ENCODE measurements at regions not wholly inside any gene's neighbourhood (a gene's known extent, or its start where the extent isn't known, plus 50 kb on each side); places are given as distances from the start of the nearest gene placed in this dataset.

DNA sequence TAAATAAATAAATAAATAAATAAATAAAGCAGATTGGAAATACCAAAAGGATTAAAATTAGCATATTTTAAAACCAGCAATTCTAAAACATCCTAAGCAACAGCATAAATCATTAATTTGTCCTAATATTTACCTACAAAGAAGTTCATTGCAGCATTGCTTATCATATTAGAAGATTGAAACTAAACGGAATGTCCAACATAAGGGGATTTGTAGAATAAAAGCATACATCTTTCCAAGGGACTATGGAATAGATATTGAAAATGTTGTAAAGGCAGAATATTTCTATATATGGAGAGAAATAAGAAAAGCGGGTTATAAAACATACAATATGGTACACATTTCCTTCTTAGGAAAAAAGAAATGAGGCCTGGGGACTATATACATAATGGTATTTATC, 71.1 kb upstream of the RFC3 start:
- no peak for DNase-seq (ENCODE audit: low read depth in 2 of 2)

DNA sequence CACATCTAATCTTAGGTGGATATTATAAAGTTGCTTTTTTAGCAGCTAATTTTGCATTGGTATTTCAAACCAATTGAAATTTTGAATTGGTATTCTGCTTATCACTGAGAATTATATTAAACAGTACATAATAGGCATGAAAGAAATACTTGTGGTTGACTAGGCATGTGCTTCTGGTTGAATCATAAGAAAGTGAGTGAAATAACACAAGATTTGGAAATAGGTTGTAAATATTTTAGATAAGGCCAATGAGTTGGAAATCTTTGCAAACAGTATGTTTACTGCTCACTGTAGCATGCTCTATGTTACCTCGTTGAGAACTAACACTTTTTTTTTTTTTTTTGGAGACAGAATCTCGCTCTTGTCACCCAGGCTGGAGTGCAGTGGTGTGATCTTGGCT, 66.8 kb upstream of the RFC3 start:
- DNase-seq (ENCODE audit: low read depth in 2 of 2): no peak

DNA sequence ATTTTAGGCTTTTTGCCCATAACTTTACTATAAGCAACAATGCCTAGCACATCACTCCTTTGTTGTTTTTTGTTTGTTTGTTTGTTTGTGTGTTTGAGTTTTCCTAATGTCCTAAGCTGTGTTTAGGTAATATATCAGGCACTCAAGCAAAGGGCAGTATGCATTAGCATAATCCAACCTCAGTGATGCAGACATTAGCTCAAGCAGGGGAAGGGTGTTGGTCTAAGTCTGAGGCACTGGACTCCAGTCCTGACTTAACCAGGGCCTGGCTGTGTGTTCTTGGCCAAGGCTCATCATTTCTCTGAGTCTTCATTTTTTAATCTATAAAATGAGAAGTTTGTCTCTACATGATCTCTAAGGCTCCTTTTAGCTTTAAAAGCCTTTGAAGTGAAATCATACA, 65.9 kb upstream of the RFC3 start:
- no peak for DNase-seq (ENCODE audit: low read depth in 2 of 2)

DNA sequence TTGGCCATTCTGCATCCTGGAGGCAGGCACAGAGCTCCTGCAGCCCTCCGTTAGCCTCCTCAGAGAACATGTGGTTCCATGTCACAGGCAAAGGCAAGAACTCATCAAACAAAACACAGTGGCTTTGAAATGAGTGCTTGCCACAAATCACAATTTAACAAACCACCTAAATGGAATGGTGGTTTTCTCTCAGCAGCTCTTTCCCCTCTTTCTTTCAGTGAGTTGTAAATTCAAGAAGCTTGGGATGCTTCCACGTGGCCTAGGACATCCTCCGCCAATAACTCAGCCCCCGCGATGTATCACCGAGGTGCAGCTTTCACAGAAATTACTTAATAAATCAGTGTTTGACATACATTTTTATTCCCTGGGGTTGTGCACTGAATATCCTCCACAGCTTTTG, 65.4 kb upstream of the RFC3 start:
- no peak for DNase-seq (ENCODE audit: low read depth in 2 of 2)

DNA sequence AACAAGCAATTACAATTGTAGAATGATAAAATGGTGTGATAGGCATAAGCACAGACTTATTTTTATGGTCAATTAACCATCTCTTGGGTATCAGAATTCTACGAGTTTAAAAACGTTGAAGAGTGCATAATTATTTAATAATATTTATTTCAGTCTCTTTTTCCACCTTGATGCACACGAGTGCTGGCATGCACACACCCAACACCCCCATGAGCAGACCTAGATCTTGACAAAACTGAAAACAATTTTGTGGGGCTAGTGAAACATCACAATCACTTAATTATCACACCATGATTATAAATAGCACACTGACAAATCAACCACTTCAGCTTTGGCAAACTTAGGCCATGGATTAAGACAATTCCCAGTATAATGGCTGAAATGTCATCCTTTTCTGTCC, 61.0 kb upstream of the RFC3 start:
- no peak for DNase-seq (ENCODE audit: low read depth in 2 of 2)

DNA sequence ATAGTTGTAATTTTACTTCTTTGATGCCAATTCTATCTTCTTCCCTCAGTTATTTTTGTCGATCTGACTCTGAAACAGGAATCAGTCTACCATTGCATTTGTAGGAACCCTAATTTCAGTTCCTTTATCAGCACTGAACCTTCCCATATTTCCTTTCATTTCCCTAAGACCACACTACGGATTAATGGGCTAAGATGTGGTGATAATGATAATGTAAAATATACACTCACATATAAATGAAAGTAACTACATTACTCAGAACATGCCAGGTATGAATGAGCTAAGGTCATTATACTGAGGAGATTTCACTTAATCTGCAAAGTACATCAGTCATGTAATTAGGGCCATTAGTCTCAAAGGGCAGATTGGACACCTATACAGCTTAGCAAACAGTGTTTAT, 60.2 kb upstream of the RFC3 start:
- DNase-seq (ENCODE audit: low read depth in 2 of 2): no peak

DNA sequence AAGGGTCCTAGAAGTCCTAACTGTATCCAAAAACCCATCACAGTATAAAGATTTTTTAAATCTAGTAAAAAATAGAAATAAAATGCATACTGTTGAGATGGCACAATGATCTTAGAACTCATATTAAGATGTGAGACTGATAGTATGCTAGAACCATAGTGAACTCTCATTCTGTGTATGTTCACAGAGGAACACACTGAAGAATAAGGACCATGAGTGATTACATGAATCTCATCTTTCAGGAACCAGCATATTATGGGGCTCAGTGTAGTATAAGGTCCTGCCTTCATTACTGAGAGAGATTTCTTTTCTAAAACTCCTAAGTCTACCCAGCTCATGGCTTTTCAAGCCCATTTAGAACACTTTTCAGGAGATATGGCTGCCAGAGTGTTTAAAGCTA, 59.8 kb upstream of the RFC3 start:
- DNase-seq (ENCODE audit: low read depth in 2 of 2): no peak

DNA sequence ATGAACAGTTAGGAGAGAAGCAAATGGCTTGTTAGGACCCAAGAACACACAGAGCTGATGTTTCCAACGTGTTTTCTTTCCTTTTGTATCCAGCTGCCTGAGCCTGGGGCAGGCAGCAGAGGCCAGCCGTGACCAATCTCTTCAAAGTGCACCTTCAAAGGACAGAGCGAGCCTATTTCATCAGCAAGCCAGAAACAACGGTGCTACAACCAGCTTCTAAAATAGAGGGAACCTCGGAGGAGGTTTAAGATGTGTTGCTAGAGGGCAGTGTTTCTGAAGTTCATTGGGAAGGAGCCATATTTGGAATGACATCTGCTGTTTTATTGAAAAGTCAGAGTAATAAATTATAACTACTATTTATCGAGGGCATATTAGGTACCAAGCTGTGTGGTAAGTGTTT, 56.2 kb upstream of the RFC3 start:
- no peak for DNase-seq (ENCODE audit: low read depth in 2 of 2)

DNA sequence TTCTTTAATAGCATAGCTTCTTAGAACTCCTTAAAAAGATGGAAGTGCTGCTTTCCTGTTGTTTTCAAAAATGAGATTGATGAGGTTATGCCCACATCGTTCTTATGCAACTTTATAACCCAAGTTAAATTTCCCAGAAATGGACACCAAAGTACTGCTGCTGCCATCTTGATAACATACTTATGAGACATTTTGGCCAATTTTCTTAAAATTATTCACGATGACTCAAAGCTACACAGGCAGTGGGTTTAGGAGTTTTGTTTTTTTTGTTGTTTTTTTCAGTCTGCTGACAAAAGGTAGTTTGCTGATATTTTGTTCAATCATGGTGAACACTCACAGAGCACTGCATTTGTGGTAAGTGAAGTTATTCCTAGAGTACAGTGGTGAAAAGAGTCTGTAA, 54.9 kb upstream of the RFC3 start:
- no peak for DNase-seq (ENCODE audit: low read depth in 2 of 2)

DNA sequence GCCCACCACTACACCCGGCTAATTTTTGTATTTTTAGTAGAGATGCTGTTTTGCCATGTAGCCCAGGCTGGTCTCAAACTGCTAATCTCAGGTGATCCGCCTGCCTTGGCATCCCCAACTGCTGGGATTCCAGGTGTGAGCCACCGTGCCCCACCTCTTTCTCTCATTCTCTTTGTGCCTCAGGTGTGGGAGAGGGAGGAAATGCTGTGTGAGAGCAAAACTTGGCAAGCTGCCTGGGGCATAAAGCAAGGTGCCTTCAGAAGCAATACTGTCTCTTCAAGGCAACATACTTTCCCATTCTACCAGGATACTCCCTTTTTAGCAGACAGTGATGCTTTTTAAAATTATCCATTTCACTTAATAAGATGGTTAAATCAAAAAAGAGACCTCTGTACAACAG, 53.2 kb upstream of the RFC3 start:
- no peak for DNase-seq (ENCODE audit: low read depth in 2 of 2)

DNA sequence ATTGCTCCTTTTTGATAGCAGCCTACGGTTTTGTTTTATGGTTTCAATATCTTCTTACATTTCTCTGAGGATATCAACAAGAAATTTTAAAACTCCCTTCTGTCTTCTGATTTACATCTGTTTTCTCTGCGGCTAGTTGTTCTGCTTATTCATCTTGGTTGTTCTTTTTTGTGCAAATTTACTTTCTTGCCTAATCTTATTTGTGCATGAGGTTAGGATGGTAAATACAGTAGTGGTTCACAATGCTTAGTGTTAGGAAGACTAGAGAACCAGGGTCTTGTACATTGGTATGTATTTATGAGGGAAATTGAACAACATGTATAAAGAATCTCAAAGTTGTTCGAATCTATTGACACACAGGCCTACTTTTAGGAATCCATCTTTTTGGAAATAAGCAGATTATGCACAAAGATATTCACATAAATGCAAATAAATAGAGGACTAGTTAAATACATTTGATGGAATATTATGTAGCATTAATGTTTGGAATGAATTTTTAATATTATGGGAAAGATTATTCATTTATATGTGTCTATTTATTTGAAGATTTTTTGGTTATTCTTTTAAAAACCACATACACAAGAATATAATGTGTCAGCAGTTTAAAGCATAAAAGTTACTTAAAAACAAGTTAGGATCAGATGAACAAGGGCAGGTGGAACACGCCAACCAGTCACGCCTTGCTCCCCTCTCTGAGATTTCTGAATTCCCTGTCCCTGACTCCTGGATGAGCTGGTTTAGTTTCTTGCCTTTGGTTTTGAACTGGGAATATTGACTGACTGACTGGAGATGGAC, 51.4 kb upstream of the RFC3 start:
- DNase-seq (ENCODE audit: low read depth in 2 of 2): no peak

DNA sequence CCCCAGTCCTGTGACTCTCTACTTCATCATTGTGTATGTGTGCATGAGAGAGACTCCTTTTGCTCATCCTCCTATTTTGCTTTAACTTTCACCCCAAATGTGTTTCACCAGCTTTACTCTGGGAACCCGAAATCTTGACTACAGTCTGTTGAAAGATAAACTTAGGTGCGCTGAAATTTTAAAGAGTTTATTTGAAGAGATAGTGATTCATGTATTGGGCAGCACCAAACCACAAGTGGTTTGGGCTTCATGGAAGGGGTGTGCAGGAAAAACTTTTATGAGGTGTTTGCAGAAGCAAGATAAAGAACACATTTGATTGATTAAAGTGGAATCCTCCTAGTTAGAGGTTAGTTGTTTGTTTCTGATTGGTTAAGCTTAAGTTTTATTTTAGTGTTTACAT, 50.8 kb upstream of the RFC3 start:
- DNase-seq (ENCODE audit: low read depth in 2 of 2): no peak
